ENCODE measurements at regions not wholly inside any gene's neighbourhood (a gene's known extent, or its start where the extent isn't known, plus 50 kb on each side); places are given as distances from the start of the nearest gene placed in this dataset.

DNA sequence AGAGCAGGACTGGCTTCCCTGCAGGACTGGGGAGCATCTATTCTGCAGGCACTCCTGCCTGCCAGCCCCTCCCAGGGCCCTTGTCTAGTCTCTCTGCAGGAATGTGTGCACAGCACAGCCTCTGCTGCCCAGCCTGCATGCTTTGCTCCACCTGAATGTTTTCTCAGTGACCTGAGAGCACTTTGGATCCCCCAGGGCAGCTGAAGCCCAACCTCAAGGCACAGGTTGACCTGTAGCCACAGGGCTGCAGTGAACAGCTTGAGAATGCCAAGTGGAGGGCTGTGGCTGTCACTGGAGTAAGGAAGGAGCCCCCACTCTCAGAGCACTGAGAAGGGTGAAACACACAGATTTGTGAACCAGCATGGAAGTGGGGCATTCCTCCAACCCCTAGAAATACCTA, 760.2 kb downstream of the STIM2 start:
- no peak overlapping the region for H3K4me3 ChIP-seq (ENCODE audit: low read depth in 1 of 2, low read length in 2 of 2)
- no peaks in the 10 kb centered on the region for H3K36me3 ChIP-seq (ENCODE audit: insufficient read depth, low read length)
- no peaks in the 10 kb centered on the region for H3K9me3 ChIP-seq (ENCODE audit: low read length)
- no peaks in the 10 kb centered on the region for H3K4me1 ChIP-seq (ENCODE audit: insufficient read depth, low read length)
- no peak overlapping the region for H3K9ac ChIP-seq (ENCODE audit: low read length)
- no peak overlapping the region for H3K27ac ChIP-seq (ENCODE audit: low read depth, low read length)
- H3K27me3 ChIP-seq (ENCODE audit: control insufficient read depth in 1 of 2, insufficient read depth in 2 of 2, low read length in 2 of 2): no peaks in the 10 kb centered on the region

DNA sequence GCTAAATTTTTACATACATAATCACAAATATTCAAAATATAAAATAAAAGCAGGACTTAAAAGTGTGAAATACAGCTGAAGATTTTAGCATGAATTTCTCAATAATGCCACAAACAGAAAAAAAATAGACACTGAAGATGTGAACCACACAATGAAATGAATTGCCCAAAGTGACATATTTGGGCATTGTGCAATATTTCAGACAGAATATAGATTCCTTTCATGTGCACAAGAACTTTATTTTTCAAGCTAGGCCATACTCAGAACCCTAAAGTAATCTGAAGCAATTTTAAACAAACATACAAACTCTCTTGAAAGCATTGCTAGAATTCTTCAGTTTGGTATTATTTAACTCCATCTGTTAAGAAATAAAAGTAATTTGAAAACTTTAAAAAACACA, 764.1 kb downstream of the STIM2 start:
- no peaks in the 10 kb centered on the region for H3K27me3 ChIP-seq (ENCODE audit: control insufficient read depth in 1 of 2, insufficient read depth in 2 of 2, low read length in 2 of 2)
- no peaks in the 10 kb centered on the region for H3K9me3 ChIP-seq (ENCODE audit: low read length)
- no peak overlapping the region for H3K9ac ChIP-seq (ENCODE audit: low read length)
- no peak overlapping the region for H3K4me3 ChIP-seq (ENCODE audit: low read depth in 1 of 2, low read length in 2 of 2)
- no peaks in the 10 kb centered on the region for H3K4me1 ChIP-seq (ENCODE audit: insufficient read depth, low read length)
- H3K27ac ChIP-seq (ENCODE audit: low read depth, low read length): no peak overlapping the region
- H3K36me3 ChIP-seq (ENCODE audit: insufficient read depth, low read length): no peaks in the 10 kb centered on the region

DNA sequence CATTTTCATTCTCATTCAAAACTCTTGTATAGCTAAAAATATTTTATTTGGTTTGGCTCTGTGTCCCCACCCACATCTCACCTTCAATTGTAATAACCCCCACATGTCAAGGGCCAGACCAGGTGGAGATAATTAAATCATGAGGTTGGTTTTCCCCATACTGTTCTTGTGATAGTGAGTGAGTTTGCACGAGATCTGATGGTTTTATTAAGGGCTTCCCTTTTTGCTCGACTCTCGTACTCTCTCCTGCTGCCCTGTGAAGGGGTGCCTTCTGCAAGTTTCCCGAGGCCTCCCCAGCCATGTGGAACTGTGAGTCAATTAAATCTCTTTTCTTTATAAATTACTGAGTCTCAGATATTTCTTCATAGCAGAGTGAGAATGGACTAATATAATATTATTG, 768.0 kb downstream of the STIM2 start:
- H3K4me3 ChIP-seq (ENCODE audit: low read depth in 1 of 2, low read length in 2 of 2): no peak overlapping the region
- no peaks in the 10 kb centered on the region for H3K9me3 ChIP-seq (ENCODE audit: low read length)
- H3K27ac ChIP-seq (ENCODE audit: low read depth, low read length): no peak overlapping the region
- H3K9ac ChIP-seq (ENCODE audit: low read length): no peak overlapping the region
- no peaks in the 10 kb centered on the region for H3K4me1 ChIP-seq (ENCODE audit: insufficient read depth, low read length)
- no peaks in the 10 kb centered on the region for H3K27me3 ChIP-seq (ENCODE audit: control insufficient read depth in 1 of 2, insufficient read depth in 2 of 2, low read length in 2 of 2)
- H3K36me3 ChIP-seq (ENCODE audit: insufficient read depth, low read length): no peaks in the 10 kb centered on the region

DNA sequence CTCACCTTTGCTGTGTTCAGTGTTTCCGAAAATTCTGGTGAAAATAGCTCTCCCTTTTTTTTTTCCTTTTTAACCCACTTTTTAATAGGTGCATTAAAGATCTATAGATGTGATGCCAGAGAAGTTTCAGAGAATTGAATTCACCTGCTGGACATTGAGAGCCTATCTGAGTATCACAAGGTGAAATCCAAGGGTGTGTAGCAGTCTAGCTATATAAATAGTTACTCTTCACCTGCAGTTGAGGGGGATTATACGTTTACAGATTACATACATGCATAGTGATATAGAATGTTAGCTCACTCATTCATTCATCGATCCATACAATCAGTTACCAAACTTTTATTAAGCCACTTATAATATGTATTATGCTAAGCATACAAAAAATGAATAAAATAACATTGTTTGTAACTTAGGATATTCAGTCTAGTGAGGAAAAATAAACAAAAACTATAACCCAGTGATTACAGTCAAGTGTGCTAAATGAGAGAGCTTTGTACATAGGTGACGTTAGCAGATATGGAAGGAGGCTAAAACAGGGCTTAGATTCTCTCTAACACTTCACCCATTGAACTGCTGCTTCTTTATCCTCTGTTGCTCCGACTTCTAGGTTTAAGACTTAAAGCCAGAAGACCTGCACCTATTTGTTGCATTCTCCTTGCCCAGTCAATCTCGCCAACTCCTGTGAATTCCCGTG, 769.0 kb downstream of the STIM2 start:
- Histone ChIP-seq H3K27me3 (ENCODE audit: control insufficient read depth in 1 of 2, insufficient read depth in 2 of 2, low read length in 2 of 2) (no peaks in the 10 kb centered on the region), H3K36me3 (ENCODE audit: insufficient read depth, low read length) (no peaks in the 10 kb centered on the region), H3K9me3 (ENCODE audit: low read length) (no peaks in the 10 kb centered on the region), H3K9ac (ENCODE audit: low read length) (no peak overlapping the region), H3K4me3 (ENCODE audit: low read depth in 1 of 2, low read length in 2 of 2) (no peak overlapping the region), H3K27ac (ENCODE audit: low read depth, low read length) (no peak overlapping the region), H3K4me1 (ENCODE audit: insufficient read depth, low read length) (no peaks in the 10 kb centered on the region)

DNA sequence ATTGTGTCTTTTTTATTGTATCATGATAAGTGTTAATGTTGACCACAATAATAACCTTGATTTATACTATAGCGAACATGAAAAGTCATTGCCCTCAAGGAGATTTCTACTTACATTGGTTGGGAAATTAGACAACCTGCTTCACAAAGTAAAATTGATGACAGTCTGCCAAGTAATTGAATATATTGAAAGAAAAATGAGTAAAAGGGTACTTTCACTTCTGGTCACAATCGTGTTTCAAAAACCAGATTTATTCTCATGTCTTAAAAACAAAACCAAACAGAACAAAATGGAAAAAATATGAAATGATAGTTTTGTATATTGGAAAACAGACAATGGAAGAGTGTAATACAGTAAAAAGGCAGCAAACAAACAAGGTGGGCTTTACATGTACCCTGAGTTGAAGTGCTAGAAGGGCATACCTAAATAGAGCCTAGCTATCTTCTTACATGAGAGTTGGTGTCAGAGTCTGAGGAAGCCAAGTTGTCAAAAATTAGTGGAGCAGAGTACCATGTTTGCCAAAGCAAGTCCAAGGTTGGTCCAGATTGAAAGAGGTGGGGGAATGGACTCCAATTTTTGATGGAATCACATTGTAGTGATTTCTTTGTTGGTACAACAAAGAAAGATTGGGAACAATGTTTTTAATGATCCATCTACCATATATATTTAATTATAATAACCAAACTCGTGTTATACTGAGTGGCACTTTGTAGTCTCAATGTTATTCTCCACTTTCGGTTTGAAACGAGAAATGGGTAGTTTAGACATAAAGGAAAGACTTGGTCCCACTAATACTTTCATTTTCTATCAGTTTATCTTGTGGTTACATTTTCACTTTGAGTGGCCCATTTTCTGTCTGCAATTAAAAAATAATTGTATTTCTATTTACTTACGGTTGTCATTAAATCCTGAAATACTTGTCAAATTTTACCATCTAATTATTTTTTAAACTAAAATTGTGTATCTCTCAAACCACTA, 775.6 kb downstream of the STIM2 start:
- H3K36me3 ChIP-seq (ENCODE audit: insufficient read depth, low read length): no peaks in the 10 kb centered on the region
- no peak overlapping the region for H3K9ac ChIP-seq (ENCODE audit: low read length)
- no peaks in the 10 kb centered on the region for H3K9me3 ChIP-seq (ENCODE audit: low read length)
- H3K4me1 ChIP-seq (ENCODE audit: insufficient read depth, low read length): no peaks in the 10 kb centered on the region
- H3K27me3 ChIP-seq (ENCODE audit: control insufficient read depth in 1 of 2, insufficient read depth in 2 of 2, low read length in 2 of 2): no peaks in the 10 kb centered on the region
- no peak overlapping the region for H3K27ac ChIP-seq (ENCODE audit: low read depth, low read length)
- H3K4me3 ChIP-seq (ENCODE audit: low read depth in 1 of 2, low read length in 2 of 2): no peak overlapping the region

DNA sequence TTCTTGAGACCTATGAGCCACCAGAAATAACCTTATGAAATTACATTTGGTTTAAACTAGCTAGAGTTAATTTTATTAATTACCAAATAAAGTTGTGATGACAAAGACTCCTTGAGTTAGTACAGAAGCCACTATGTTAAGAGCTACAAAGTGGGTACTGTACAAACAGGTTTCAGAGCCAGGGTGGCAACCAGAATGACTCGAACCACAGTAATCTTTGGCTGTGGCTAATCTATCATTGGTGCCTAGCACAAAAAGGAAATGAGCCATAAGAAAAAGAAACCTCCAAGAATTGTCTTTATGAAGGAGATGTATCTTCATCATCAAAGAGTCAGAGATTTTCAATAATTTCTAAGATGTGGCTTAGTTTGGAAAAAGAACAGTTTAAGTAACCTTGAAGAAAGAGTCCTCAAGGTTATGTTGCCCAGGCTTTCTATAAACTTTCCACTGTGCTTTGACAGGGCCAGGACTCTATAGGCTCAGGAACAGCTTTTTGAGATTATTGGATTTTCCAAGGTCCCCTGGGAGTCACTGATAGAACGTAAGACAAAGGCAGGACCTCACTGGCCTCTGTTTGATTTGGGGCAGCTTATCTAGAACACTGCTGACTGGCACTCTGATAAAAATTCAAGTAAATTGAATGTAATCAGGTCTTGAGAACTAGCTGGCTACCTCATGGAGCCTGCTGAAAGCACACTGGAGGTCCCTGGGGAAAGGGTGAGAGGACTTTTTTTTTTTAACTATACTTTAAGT, 777.7 kb downstream of the STIM2 start:
- Histone ChIP-seq H3K27ac (ENCODE audit: low read depth, low read length) (no peak overlapping the region), H3K9ac (ENCODE audit: low read length) (no peak overlapping the region), H3K27me3 (ENCODE audit: control insufficient read depth in 1 of 2, insufficient read depth in 2 of 2, low read length in 2 of 2) (no peaks in the 10 kb centered on the region)

DNA sequence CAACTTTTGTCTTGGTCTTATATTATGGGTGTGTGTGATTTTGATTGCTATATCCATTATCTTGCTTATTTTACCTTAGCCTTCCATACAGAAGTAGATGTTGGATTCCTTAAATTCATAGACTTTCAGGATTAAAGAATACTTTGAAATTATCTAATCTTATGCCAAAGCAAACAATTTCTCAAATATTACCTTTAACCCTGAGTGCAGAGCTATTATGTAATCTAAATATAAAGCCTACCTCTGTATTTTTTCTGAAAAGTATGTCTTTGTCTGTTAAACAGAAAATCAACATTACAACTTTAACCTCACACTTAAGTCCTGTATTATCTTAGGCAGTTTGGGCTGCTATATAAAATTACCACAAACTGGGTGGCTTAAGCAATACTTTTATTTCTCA, 782.5 kb downstream of the STIM2 start:
- H3K36me3 ChIP-seq (ENCODE audit: insufficient read depth, low read length): no peaks in the 10 kb centered on the region
- H3K27me3 ChIP-seq (ENCODE audit: control insufficient read depth in 1 of 2, insufficient read depth in 2 of 2, low read length in 2 of 2): no peaks in the 10 kb centered on the region
- H3K4me1 ChIP-seq (ENCODE audit: insufficient read depth, low read length): no peaks in the 10 kb centered on the region
- H3K9me3 ChIP-seq (ENCODE audit: low read length): no peaks in the 10 kb centered on the region
- H3K9ac ChIP-seq (ENCODE audit: low read length): no peak overlapping the region
- H3K27ac ChIP-seq (ENCODE audit: low read depth, low read length): no peak overlapping the region
- H3K4me3 ChIP-seq (ENCODE audit: low read depth in 1 of 2, low read length in 2 of 2): no peak overlapping the region

More for the DNA sequence above, 777.7 kb downstream of the STIM2 start:
- Histone ChIP-seq H3K4me3 (ENCODE audit: low read depth in 1 of 2, low read length in 2 of 2) (no peak overlapping the region), H3K4me1 (ENCODE audit: insufficient read depth, low read length) (no peaks in the 10 kb centered on the region), H3K9me3 (ENCODE audit: low read length) (no peaks in the 10 kb centered on the region), H3K36me3 (ENCODE audit: insufficient read depth, low read length) (no peaks in the 10 kb centered on the region)

DNA sequence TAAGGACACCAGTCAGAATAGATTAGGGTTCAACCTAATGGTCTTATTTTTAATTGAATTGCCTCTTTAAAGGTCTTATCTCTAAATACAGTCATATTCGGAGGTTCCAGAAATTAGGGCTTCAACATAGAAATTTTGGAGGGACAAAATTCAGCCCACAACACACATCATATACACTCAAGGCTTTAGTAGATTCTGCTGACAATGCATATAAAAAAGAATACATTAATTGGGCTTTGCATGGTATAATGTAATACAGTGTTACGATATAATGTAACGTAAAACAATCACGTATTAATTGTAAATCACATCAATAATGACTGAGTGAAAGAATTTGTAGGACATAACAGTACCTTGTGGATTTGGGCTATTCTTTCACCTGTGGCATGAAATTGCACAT, 787.8 kb downstream of the STIM2 start:
- Histone ChIP-seq H3K27me3 (ENCODE audit: control insufficient read depth in 1 of 2, insufficient read depth in 2 of 2, low read length in 2 of 2) (no peaks in the 10 kb centered on the region), H3K4me3 (ENCODE audit: low read depth in 1 of 2, low read length in 2 of 2) (no peak overlapping the region), H3K36me3 (ENCODE audit: insufficient read depth, low read length) (no peaks in the 10 kb centered on the region), H3K9ac (ENCODE audit: low read length) (no peak overlapping the region), H3K4me1 (ENCODE audit: insufficient read depth, low read length) (no peaks in the 10 kb centered on the region), H3K9me3 (ENCODE audit: low read length) (no peaks in the 10 kb centered on the region), H3K27ac (ENCODE audit: low read depth, low read length) (no peak overlapping the region)

DNA sequence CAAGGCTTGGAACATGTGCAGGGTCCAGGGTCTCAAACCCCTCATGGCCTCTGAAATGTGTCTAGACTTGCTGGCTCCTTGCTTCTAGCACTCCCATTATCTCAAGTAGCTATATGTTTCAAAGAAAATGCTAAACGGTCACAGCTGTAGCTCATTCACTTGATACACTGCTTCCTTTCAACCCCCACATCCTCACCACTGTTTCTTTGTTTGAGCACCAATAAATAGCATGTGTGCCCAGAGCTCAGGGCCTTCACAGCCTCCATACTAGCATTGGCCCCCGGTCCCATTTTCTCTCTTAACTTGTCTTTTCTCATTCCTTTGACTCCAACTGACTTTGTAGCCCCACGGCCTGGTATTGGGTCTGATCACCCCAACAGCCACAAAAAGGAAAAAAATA, 801.8 kb downstream of the STIM2 start:
- H3K4me3 ChIP-seq (ENCODE audit: low read depth in 1 of 2, low read length in 2 of 2): no peak overlapping the region
- H3K27me3 ChIP-seq (ENCODE audit: control insufficient read depth in 1 of 2, insufficient read depth in 2 of 2, low read length in 2 of 2): no peaks in the 10 kb centered on the region
- no peaks in the 10 kb centered on the region for H3K4me1 ChIP-seq (ENCODE audit: insufficient read depth, low read length)
- no peak overlapping the region for H3K9ac ChIP-seq (ENCODE audit: low read length)
- no peaks in the 10 kb centered on the region for H3K36me3 ChIP-seq (ENCODE audit: insufficient read depth, low read length)
- no peaks in the 10 kb centered on the region for H3K9me3 ChIP-seq (ENCODE audit: low read length)
- H3K27ac ChIP-seq (ENCODE audit: low read depth, low read length): no peak overlapping the region

DNA sequence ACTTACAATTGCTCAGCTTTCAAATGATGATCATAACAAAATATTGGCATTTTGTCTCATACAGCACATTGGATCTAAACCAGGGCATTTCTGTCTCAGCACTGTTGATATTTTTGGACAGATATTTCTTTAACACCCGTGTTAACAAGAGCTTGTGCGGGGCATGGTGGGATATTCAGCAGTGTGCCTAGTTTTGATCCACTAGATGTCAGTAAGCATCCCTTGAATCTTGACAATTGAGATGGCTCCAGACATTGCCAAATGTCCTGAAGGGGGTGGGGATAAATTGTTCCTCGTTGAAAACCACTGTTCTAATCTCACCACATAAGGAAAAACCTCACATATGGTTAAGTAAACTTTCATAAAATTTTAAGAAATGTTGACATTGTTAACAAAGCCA, 806.3 kb downstream of the STIM2 start:
- Histone ChIP-seq H3K9ac (ENCODE audit: low read length) (no peak overlapping the region), H3K9me3 (ENCODE audit: low read length) (no peaks in the 10 kb centered on the region), H3K4me1 (ENCODE audit: insufficient read depth, low read length) (no peaks in the 10 kb centered on the region), H3K27ac (ENCODE audit: low read depth, low read length) (no peak overlapping the region), H3K36me3 (ENCODE audit: insufficient read depth, low read length) (no peaks in the 10 kb centered on the region), H3K4me3 (ENCODE audit: low read depth in 1 of 2, low read length in 2 of 2) (no peak overlapping the region), H3K27me3 (ENCODE audit: control insufficient read depth in 1 of 2, insufficient read depth in 2 of 2, low read length in 2 of 2) (no peaks in the 10 kb centered on the region)

DNA sequence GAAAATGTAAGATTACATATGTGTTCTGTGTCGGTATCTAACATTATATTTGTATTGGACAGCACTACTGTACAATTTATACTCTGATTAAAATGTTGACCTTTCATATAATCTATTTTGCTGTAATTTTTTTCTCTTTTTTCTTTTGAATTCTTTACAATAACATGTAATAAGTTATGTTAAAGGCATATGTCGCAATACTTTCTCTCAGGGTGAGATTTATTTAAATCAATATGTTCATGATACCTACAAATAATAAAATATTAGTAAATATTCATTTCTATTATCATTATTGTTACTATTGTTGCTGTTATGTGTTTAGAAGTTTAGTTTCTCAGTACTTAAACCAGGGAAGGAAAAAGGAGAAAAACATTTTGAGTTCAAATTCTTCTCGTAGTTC, 807.4 kb downstream of the STIM2 start:
- no peaks in the 10 kb centered on the region for H3K36me3 ChIP-seq (ENCODE audit: insufficient read depth, low read length)
- no peak overlapping the region for H3K9ac ChIP-seq (ENCODE audit: low read length)
- H3K9me3 ChIP-seq (ENCODE audit: low read length): no peaks in the 10 kb centered on the region
- H3K4me1 ChIP-seq (ENCODE audit: insufficient read depth, low read length): no peaks in the 10 kb centered on the region
- H3K4me3 ChIP-seq (ENCODE audit: low read depth in 1 of 2, low read length in 2 of 2): no peak overlapping the region
- H3K27me3 ChIP-seq (ENCODE audit: control insufficient read depth in 1 of 2, insufficient read depth in 2 of 2, low read length in 2 of 2): no peaks in the 10 kb centered on the region
- H3K27ac ChIP-seq (ENCODE audit: low read depth, low read length): no peak overlapping the region

Data from muscle layer of colon (tissue), 2 donors.